ENCODE measurements at regions not wholly inside any gene's neighbourhood (a gene's known extent, or its start where the extent isn't known, plus 50 kb on each side); places are given as distances from the start of the nearest gene placed in this dataset.
A peak's percentile ranks its signal among the peaks of the same experiment; 100 is the strongest.

GRCh38 chr3:132220986-132221385 is 96.2 kb upstream of the ACP3 start:
- POLR2A ChIA-PET, result no interaction called here
- WGBS (ENCODE audit: low lambda C conversion rate), result 41% methylated on average over 4 of the region's 4 CpGs

GRCh38 chr3:132222868-132223538 is 94.2 kb upstream of the ACP3 start:
- Histone ChIP-seq H3K9me2 (no peaks in the 10 kb centered on the region), H3K27me3 (ENCODE audit: insufficient read depth) (no peaks in the 10 kb centered on the region), H3K4me2 (no peak overlapping the region), H2AFZ (ENCODE audit: low read depth) (no peak overlapping the region), H3K4me3 (ENCODE audit: low read depth in 2 of 2, low read length in 1 of 2) (no peak overlapping the region), H3K36me3 (replicated peaks in 1 of 2; ENCODE audit: control insufficient read depth in 1 of 2, insufficient read depth in 2 of 2, low read length in 1 of 2) (no peaks in the 10 kb centered on the region), H3K79me2 (ENCODE audit: insufficient read depth) (no peaks in the 10 kb centered on the region), H3K9me3 (no peaks in the 10 kb centered on the region), H4K20me1 (ENCODE audit: insufficient read depth) (no peaks in the 10 kb centered on the region), H3K27ac (ENCODE audit: low read depth in 2 of 2, low read length in 1 of 2) (peak overlapping the region in 1 of 2 experiments; percentile 1; a peak in 1 of 4 replicates), H3K4me1 (ENCODE audit: control insufficient read depth in 1 of 2, insufficient read depth in 2 of 2, low read depth in 1 of 2, low read length in 1 of 2) (peaks cover 0 to 7% of the 10 kb centered on the region in 2 experiments; a peak in 1 of 4 replicates), H3K9ac (no peak overlapping the region), H3F3A (replicated peaks; ENCODE audit: insufficient read depth) (no peaks in the 10 kb centered on the region)
- POLR2A ChIA-PET, result no interaction called here
- 52% methylated on average over 6 of the region's 6 CpGs for WGBS (ENCODE audit: low lambda C conversion rate)
- CTCF ChIA-PET, result interaction anchor here (1.1 to 5.2 kb wide), 3 partner anchors 12 to 185 kb away, joined by 4 to 29 read pairs (median 5); no protein-coding TSS in a partner anchor
- TF ChIP-seq USF1 (IDR thresholded peaks at IDR 0.05; ENCODE audit: borderline replicate concordance, low read depth) (no peak), RCOR1 (IDR thresholded peaks at IDR 0.05; ENCODE audit: low read length) (no peak), NFIC (IDR thresholded peaks at IDR 0.05; ENCODE audit: borderline replicate concordance) (no peak), TEAD4 (IDR thresholded peaks at IDR 0.05; ENCODE audit: borderline replicate concordance, insufficient read depth) (no peak), MXI1 (IDR thresholded peaks at IDR 0.05; ENCODE audit: low read depth, low read length) (no peak), MEF2A (IDR thresholded peaks at IDR 0.05; ENCODE audit: borderline replicate concordance, low read depth) (no peak), GABPA (IDR thresholded peaks at IDR 0.05; ENCODE audit: low read depth) (no peak), FOXM1 (IDR thresholded peaks at IDR 0.05; ENCODE audit: low read depth) (no peak), TAF1 (IDR thresholded peaks at IDR 0.05; ENCODE audit: borderline replicate concordance, low read depth, low read length) (no peak), GATA2 (CRISPR knock-in tag; IDR thresholded peaks at IDR 0.05) (no peak), TCF12 (IDR thresholded peaks at IDR 0.05) (no peak), EP300 (IDR thresholded peaks at IDR 0.05; ENCODE audit: borderline replicate concordance in 1 of 2, low read depth in 1 of 2, low read length in 1 of 2) (no peak), RFX5 (IDR thresholded peaks at IDR 0.05; ENCODE audit: low read length) (no peak), EZH2phosphoT487 (IDR thresholded peaks at IDR 0.05; ENCODE audit: borderline replicate concordance, low read depth) (no peak), YY1 (IDR thresholded peaks at IDR 0.05; ENCODE audit: low read depth) (no peak)
- DNase-seq, result peak; percentile 8

More at GRCh38 chr3:132220986-132221385, 96.2 kb upstream of the ACP3 start:
- Histone ChIP-seq H3K9me2 (no peaks in the 10 kb centered on the region), H3K27ac (ENCODE audit: low read depth in 2 of 2, low read length in 1 of 2) (no peak overlapping the region), H3K27me3 (ENCODE audit: insufficient read depth) (no peaks in the 10 kb centered on the region), H3K4me2 (no peak overlapping the region), H3K36me3 (replicated peaks in 1 of 2; ENCODE audit: control insufficient read depth in 1 of 2, insufficient read depth in 2 of 2, low read length in 1 of 2) (no peaks in the 10 kb centered on the region), H4K20me1 (ENCODE audit: insufficient read depth) (no peaks in the 10 kb centered on the region), H3F3A (replicated peaks; ENCODE audit: insufficient read depth) (no peaks in the 10 kb centered on the region), H2AFZ (ENCODE audit: low read depth) (no peak overlapping the region), H3K9me3 (no peaks in the 10 kb centered on the region), H3K4me3 (ENCODE audit: low read depth in 2 of 2, low read length in 1 of 2) (no peak overlapping the region), H3K9ac (no peak overlapping the region), H3K79me2 (ENCODE audit: insufficient read depth) (no peaks in the 10 kb centered on the region), H3K4me1 (ENCODE audit: control insufficient read depth in 1 of 2, insufficient read depth in 2 of 2, low read depth in 1 of 2, low read length in 1 of 2) (peaks cover 0 to 7% of the 10 kb centered on the region in 2 experiments; a peak in 1 of 4 replicates)
- CTCF ChIA-PET, result interaction anchor here (0.9 to 5.2 kb wide), 5 partner anchors 10 to 179 kb away, joined by 3 to 29 read pairs (median 3); no protein-coding TSS in a partner anchor
- TF ChIP-seq TCF12 (IDR thresholded peaks at IDR 0.05), result no peak
- TF ChIP-seq, protein P1, sequence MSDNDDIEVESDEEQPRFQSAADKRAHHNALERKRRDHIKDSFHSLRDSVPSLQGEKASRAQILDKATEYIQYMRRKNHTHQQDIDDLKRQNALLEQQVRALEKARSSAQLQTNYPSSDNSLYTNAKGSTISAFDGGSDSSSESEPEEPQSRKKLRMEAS (IDR thresholded peaks at IDR 0.05; ENCODE audit: low read depth), result no peak
- no peak for TF ChIP-seq GABPA (IDR thresholded peaks at IDR 0.05; ENCODE audit: low read depth)
- no peak for TF ChIP-seq RXRA (IDR thresholded peaks at IDR 0.05; ENCODE audit: borderline replicate concordance, low read depth)
- no peak for TF ChIP-seq TAF1 (IDR thresholded peaks at IDR 0.05; ENCODE audit: borderline replicate concordance, low read depth, low read length)
- no peak for TF ChIP-seq FOSL2 (IDR thresholded peaks at IDR 0.05; ENCODE audit: borderline replicate concordance, low read depth)
- DNase-seq, result no peak
